Tibial artery (tissue), 4 donors: ENCODE measurements at regions not wholly inside any gene's neighbourhood (a gene's known extent, or its start where the extent isn't known, plus 50 kb on each side); places are given as distances from the start of the nearest gene placed in this dataset.

Experiments
- DNase-seq, 2 donors: peaks; one replicate each; pipeline ENCODE4 v3.0.0-alpha.2; 2019
- H3K27ac ChIP-seq, 2 donors: fragments of 200-600 bp; sonication (generic) in 1 of 2; 1 replicate in 1 of 2; 2 replicates in 1 of 2; pipeline ENCODE4 v1.5.1; 2018 to 2019; ENCODE audit warnings: mild to moderate bottlenecking in 1 of 2
- H3K27me3 ChIP-seq, 2 donors: fragments of 200-600 bp; sonication (generic) in 1 of 2; one replicate each; pipeline versions ENCODE4 v1.5.1 to v1.6.0; 2016 to 2019
- H3K36me3 ChIP-seq, 3 donors: fragments of 200-600 bp; sonication (generic) in 2 of 3; one replicate each; pipeline ENCODE4 v1.5.1; 2016 to 2019; ENCODE audit warnings: mild to moderate bottlenecking in 2 of 3
- H3K4me1 ChIP-seq, 4 donors: fragments of 200-600 bp; sonication (generic) in 2 of 4; 1 replicate in 3 of 4; 2 replicates in 1 of 4; pipeline ENCODE4 v1.5.1; 2016 to 2019
- H3K4me3 ChIP-seq, 2 donors: fragments of 200-600 bp; sonication (generic) in 1 of 2; 1 replicate in 1 of 2; 2 replicates in 1 of 2; pipeline ENCODE4 v1.5.1; 2018 to 2019; ENCODE audit warnings: mild to moderate bottlenecking in 2 of 2
- H3K9me3 ChIP-seq, 3 donors: fragments of 200-600 bp; sonication (generic) in 1 of 3; one replicate each; pipeline ENCODE4 v1.5.1; 2016 to 2019
- intact Hi-C: fragments of 100-400 bp; cut with DNase I; formaldehyde crosslinking; loops from one replicate; pipeline ENCODE4 v1.15.0; 2023; ENCODE audit warnings: low total_unique reads
- TF ChIP-seq, protein P1 (sequence below), 2 experiments: fragments of 200-600 bp in 1 of 2; fragments of 450-650 bp in 1 of 2; IDR thresholded peaks; one replicate each; pipeline ENCODE4 v1.5.1; 2017 to 2019; ENCODE audit warnings: antibody characterized with exemption in 2 of 2, mild to moderate bottlenecking in 1 of 2, moderate library complexity in 1 of 2

DNA sequence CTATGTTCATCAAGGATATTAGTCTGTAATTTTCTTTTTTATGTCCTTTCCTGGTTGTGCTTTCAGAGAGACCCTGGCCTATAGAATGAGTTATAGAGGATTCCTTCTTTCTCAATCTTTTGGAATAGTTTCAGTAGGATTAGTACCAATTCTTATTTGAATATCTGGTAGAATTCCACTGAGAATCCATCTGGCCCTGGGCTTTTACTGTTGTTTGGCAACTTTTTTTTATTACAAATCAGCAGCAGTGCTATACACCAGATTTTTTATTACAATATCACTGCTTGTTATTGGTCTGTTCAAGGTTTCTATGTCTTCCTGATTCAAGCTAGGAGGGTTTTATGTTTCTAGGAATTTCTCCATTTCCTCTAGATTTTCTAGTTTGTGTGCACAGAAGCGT is 50.0 kb upstream of the NRSN1 start:
- Histone ChIP-seq H3K4me1 (no peaks in the 10 kb centered on the region), H3K4me3 (no peak overlapping the region), H3K27me3 (no peaks in the 10 kb centered on the region), H3K36me3 (no peaks in the 10 kb centered on the region), H3K9me3 (no peaks in the 10 kb centered on the region), H3K27ac (no peak overlapping the region)
- no peak for DNase-seq
- TF ChIP-seq, protein P1, sequence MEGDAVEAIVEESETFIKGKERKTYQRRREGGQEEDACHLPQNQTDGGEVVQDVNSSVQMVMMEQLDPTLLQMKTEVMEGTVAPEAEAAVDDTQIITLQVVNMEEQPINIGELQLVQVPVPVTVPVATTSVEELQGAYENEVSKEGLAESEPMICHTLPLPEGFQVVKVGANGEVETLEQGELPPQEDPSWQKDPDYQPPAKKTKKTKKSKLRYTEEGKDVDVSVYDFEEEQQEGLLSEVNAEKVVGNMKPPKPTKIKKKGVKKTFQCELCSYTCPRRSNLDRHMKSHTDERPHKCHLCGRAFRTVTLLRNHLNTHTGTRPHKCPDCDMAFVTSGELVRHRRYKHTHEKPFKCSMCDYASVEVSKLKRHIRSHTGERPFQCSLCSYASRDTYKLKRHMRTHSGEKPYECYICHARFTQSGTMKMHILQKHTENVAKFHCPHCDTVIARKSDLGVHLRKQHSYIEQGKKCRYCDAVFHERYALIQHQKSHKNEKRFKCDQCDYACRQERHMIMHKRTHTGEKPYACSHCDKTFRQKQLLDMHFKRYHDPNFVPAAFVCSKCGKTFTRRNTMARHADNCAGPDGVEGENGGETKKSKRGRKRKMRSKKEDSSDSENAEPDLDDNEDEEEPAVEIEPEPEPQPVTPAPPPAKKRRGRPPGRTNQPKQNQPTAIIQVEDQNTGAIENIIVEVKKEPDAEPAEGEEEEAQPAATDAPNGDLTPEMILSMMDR (IDR thresholded peaks at IDR 0.05): no peak
- intact Hi-C loops: no loop called here
